Left kidney (tissue), 1 donor: ENCODE measurements at regions not wholly inside any gene's neighbourhood (a gene's known extent, or its start where the extent isn't known, plus 50 kb on each side); places are given as distances from the start of the nearest gene placed in this dataset.
"Not testable (repeated sequence)": the region's sequence is repeated elsewhere in the genome, so short reads cannot be mapped to it uniquely, and the experiment has no call there.

Experiments
- DNase-seq: peaks from one replicate; pipeline ENCODE4 v3.0.0-alpha.2; 2013

DNA sequence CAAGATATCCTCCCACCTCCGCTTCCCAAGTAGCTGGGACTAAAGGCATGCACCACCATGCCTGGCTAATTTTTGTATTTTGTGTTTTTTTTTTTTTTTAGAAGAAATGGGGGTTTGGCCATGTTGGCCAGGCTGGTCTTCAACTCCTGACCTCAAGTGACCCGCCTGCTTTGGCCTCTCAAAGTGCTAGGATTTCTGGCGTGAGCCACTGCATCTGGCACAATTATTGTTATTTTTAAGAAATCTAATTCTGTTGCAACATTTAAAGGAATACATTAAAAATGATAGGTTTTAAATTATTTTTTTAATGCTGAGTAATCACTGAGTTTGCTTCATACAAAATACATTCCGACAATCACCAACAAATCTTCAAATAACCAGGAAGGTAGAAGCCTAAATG is 178.1 kb upstream of the SEMA3E start:
- no peak for DNase-seq

DNA sequence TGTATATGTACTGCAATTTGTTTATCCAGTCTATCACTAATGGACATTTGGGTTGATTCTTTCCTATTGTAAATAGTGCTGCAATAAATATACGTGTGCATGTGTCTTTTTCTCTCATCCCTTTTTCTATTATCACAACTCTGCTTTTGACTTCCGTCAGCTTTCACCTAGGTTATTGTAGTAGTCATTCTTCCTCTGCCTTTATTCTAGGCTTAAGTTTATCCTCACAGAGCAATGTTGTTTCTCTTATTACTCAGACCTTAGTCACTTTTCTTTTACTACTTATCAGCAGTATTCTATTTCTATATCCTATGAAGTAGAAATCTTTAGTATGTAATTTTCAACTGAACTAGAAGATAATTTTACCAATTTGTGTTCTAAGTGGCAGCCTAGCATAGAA is 175.3 kb upstream of the SEMA3E start:
- no peak for DNase-seq

- no peak for DNase-seq
Observed at GRCh38 chr7:83821866-83822265, 172.9 kb upstream of the SEMA3E start.

DNA sequence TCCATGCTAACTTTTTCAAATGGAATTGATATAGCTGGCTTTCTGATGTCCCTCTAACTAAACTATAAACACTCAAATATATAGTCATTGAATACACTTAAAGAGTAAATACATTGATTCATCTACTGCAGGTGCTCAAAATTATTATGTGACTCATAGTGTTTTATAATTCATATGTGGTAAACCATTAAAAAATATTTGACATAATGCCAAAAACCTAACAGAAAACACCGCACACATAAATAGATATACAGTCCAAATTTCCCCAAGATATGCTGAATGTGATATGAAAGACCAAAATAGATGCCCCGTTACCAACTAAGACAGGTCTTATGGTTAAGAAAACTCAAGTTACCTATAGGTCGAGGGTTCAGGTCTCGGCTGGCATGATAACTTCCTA is 171.7 kb upstream of the SEMA3E start:
- DNase-seq, result no peak

DNA sequence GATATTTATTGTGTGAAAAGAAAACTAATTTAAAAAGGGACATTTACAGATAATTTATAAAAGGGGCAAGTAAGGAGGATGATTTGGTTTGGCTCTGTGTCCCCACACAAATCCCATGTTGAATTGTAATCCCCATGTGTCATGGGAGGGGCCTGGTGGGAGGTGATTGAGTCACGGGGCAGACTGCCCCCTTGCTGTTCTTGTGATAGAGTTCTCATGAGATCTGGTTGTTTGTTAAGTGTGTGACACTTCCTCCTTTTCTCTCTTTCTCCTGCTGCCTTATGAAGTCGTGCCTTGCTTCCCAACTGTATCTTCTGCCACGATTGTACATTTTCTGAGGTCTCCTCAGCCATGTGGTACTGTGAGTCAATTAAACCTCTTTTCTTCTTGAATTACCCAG is 171.0 kb upstream of the SEMA3E start:
- DNase-seq, result no peak

DNA sequence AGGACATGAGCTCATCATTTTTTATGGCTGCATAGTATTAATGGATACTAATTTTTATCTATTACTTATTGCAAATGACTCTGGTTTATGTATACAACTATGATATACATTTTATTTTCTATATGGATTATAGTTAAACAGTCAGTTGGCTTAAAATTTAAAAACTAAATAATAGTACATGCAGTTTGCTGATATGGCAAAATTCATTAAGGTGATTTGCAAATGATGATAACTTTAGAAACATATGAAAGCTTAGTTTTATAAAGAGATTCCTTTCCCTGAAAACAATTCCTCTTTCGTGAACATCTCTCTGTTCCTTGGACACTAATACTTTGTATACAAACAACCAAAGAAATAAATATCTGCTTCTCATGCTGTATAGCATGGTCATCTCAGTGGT is 165.5 kb upstream of the SEMA3E start:
- DNase-seq, result no peak

DNA sequence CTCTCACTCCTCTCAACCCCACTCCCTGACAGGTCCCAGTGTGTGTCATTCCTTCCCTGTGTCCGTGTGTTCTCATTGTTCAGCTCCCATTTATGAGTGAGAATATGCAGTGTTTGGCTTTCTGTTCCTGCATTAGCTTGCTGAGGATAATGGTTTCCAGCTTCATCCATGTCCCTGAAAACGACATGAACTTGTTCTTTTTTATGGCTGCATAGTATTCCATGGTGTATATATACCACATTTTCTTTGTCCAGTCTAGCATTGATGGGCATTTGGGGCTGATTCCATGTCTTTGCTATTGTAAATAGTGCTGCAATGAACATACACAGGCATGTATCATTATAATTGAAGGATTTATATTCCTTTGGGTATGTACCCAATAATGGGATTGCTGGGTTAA is 163.6 kb upstream of the SEMA3E start:
- DNase-seq, result not testable (repeated sequence)

- no peak for DNase-seq
Observed at GRCh38 chr7:83808982-83809381, 160.0 kb upstream of the SEMA3E start.

- no peak for DNase-seq
Observed at GRCh38 chr7:83807774-83808173, 158.8 kb upstream of the SEMA3E start.

DNA sequence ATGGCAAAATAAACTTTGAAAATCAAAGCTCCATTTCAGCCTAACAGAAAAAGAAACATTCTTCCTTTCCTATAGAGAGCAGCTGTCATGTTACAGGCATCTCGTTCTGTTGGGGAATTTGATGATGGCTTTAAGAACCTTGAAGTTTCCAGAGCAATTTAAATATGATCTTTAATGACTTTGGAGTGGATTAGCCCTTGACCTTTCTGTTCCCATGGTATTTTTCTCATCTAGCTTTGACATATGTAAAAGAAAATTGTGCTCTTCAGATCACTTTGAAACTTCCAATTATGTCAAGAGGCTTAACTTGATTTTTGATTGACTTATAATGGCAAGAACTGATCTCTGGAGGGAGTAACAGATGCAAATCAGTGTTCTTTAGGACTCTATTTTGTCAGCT is 157.6 kb upstream of the SEMA3E start:
- DNase-seq, result no peak

DNA sequence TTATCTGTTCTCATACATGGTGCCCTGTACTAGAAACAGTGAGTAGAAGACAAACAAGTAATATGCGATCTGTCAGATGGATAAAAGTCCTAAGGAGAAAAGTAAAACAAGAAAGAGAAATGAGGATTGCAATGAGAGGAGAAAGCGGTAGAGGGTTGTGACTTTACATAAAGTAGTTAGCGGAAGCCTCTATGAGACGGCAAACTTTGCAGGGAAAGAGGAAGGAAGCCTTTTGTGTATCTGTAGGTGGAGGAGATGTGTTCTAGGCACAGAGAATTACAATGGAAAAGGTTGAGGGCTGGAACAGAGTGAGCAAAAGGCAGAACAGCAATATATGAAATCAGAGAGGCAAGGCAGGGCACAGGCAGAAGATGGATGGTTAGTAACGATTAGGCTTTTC is 150.4 kb upstream of the SEMA3E start:
- no peak for DNase-seq

DNA sequence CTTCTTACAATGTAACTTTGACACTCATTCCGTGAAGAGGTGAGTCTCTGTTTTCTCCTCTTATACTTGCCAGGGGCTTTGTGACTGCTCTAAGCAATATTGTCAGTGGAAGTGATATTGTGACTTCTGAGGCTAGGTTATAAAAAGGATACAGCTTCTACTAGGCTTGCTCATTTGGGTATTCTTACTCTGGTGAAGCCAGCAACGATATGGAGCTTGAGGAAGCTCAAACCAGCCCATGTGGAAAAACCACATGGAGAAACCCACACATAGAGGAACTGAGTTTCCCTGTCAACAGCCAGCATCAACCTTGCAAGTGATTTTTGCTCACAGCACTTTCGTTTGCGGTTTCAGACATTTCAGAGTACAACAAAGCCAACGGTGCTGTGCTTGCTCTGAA is 149.6 kb upstream of the SEMA3E start:
- DNase-seq, result no peak

DNA sequence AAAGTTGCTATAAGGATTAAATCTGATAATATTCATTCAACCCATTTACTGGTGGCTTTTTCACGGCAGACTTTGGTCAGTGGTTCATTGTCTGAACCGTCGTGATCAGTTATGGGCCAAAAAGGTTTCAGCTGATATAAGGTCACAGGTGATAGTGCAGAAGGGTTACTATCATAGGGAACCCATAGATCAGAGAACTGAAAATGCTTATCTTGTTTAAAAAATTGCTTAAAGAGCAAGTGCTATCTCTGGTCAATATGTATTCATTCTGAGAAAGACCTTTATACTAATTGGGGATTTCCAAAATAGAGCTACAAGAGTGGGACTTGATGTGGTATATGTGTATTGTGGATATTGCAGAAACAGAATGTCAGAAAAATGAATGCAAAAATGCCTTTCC is 147.8 kb upstream of the SEMA3E start:
- DNase-seq, result no peak

GRCh38 chr7:83794829-83795228 is 145.9 kb upstream of the SEMA3E start:
- no peak for DNase-seq

DNA sequence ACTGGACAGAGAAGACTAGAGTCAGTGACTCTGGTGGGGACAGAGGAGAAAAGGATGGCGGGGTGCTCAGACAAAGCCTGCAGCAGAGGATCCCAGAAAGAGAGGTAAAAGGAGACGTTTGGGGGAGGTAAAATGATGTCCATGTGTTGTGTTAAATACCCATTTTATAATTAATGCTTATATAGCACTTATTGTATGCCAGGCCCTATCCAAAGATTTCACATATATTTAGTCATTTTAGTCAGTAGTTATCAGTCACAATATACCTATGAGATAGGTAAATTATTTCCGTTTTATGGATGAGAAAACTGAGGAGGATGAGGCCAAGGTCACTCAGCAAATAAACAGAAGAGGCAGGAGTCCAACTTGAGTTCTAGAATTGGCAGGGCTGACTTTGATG is 144.6 kb upstream of the SEMA3E start:
- no peak for DNase-seq

DNA sequence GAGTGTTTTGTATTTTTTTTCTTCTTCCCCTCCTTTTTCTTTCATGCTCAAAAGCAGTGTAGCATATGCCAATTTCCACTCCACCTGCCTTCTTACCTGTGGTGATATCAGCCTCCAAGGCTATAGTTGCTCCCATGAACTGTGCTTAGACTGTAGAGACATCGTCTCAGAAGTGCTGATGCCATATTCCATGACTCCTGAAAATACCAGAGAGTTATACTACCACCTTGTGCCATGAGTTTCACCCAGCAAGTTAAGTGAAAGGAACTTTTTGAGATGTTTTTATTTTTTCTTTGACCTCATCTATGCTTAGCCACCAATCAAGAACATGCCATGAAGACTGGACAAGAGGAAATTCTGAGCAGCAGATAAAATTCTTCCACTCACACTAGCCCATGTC is 142.8 kb upstream of the SEMA3E start:
- DNase-seq, result no peak

- no peak for DNase-seq
Observed at GRCh38 chr7:83786858-83787257, 137.9 kb upstream of the SEMA3E start.

- DNase-seq, result no peak
Observed at GRCh38 chr7:83782628-83783027, 133.7 kb upstream of the SEMA3E start.

DNA sequence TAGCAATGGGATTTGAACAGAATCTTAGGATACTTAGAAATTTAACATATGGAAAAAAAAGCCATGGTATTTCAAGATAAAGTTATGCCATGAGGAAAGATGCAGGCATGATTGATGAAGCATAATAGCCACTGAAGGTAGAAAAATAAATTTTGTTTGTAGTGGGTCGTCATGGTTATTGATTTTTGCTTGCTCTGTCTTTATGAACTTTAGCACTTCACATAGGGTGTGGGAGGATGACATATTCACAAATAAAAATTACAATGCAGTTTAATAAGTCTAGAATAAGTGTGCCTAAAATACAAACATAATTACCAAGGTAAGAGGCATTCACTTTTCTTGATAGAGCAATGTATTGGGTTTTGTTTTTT is 129.1 kb upstream of the SEMA3E start:
- no peak for DNase-seq

GRCh38 chr7:83777406-83778072 is 128.6 kb upstream of the SEMA3E start:
- no peak for DNase-seq

DNA sequence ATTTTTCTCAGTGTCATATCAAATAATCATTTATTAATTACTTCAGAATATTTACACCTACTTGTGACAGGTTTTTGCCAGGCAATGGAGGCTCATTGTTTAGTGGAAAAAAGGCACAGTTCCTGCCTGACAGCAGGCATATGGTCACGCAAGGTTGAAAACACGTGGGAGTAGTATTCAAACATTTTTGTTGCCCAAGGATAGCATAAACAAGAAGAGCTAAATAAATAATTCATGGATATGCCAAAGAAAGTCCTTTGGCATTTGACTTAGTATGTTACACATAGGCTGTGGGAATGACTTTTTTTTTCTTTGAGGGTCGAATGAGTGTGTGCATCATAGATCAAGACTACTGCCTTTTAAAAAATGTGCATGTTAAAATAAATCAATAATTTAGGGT is 120.5 kb upstream of the SEMA3E start:
- DNase-seq, result peak; percentile 5

- no peak for DNase-seq
Observed at GRCh38 chr7:83751217-83751616, 102.3 kb upstream of the SEMA3E start.

- DNase-seq, result no peak
Observed at GRCh38 chr7:83749495-83749894, 100.6 kb upstream of the SEMA3E start.

GRCh38 chr7:83739527-83739926 is 90.6 kb upstream of the SEMA3E start:
- peak; percentile 30 for DNase-seq

- DNase-seq, result no peak
Observed at GRCh38 chr7:83738291-83738835, 89.4 kb upstream of the SEMA3E start.
